GM12872 (cell line): ENCODE measurements at regions not wholly inside any gene's neighbourhood (a gene's known extent, or its start where the extent isn't known, plus 50 kb on each side); places are given as distances from the start of the nearest gene placed in this dataset.

ENCODE experiments used
- CTCF ChIP-seq: IDR thresholded peaks from 3 replicates; pipeline ENCODE4 v1.5.1; 2011; ENCODE audit warnings: low read depth, mild to moderate bottlenecking, low read length, moderate library complexity; ENCODE audit not compliant: insufficient read depth

- TF ChIP-seq CTCF: no peak
Measured at GRCh38 chr2:7653617-7654016, 736.4 kb downstream of the RNF144A start.

- no peak for TF ChIP-seq CTCF
Measured at GRCh38 chr2:7655629-7656028, 738.4 kb downstream of the RNF144A start.

- no peak for TF ChIP-seq CTCF
Measured at GRCh38 chr2:7658486-7658885, 741.3 kb downstream of the RNF144A start.

GRCh38 chr2:7660816-7661215 lies 743.6 kb downstream of the RNF144A start:
- no peak for TF ChIP-seq CTCF

- TF ChIP-seq CTCF: no peak
Measured at GRCh38 chr2:7661502-7661901, 744.3 kb downstream of the RNF144A start.

GRCh38 chr2:7665880-7666279 lies 748.7 kb downstream of the RNF144A start:
- TF ChIP-seq CTCF: no peak

GRCh38 chr2:7666596-7667259 lies 749.5 kb downstream of the RNF144A start:
- TF ChIP-seq CTCF: no peak
